ENCODE measurements at regions not wholly inside any gene's neighbourhood (a gene's known extent, or its start where the extent isn't known, plus 50 kb on each side); places are given as distances from the start of the nearest gene placed in this dataset.

DNA sequence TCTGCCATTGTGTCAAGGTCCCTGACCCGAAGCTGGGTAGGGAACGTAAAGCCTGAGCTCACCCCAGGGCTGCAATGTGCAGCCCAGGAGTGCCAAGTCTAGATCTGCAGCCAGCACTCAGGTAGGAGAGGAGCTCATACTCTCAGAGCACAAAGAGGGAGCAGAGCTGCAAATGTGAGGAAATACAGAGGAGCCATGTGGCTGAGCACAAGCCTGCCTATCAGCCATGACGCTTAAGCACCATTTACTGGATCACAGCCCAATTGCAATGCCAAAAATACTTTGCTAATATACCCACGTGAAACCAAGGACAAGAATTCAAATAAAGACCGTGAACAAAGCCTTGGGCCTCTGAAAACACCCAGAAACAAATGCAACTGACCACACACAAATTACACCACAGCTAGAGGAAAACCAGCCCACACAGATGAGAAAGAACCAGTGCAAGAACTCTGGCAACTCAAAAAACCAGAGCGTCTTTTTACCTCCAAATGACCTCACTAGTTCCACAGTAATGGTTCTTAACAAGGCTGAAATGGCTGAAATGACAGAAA, 69.0 kb upstream of the HPF1 start:
- TF ChIP-seq, protein P1, sequence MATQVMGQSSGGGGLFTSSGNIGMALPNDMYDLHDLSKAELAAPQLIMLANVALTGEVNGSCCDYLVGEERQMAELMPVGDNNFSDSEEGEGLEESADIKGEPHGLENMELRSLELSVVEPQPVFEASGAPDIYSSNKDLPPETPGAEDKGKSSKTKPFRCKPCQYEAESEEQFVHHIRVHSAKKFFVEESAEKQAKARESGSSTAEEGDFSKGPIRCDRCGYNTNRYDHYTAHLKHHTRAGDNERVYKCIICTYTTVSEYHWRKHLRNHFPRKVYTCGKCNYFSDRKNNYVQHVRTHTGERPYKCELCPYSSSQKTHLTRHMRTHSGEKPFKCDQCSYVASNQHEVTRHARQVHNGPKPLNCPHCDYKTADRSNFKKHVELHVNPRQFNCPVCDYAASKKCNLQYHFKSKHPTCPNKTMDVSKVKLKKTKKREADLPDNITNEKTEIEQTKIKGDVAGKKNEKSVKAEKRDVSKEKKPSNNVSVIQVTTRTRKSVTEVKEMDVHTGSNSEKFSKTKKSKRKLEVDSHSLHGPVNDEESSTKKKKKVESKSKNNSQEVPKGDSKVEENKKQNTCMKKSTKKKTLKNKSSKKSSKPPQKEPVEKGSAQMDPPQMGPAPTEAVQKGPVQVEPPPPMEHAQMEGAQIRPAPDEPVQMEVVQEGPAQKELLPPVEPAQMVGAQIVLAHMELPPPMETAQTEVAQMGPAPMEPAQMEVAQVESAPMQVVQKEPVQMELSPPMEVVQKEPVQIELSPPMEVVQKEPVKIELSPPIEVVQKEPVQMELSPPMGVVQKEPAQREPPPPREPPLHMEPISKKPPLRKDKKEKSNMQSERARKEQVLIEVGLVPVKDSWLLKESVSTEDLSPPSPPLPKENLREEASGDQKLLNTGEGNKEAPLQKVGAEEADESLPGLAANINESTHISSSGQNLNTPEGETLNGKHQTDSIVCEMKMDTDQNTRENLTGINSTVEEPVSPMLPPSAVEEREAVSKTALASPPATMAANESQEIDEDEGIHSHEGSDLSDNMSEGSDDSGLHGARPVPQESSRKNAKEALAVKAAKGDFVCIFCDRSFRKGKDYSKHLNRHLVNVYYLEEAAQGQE (IDR thresholded peaks at IDR 0.05; ENCODE audit: insufficient read depth in 1 of 2, low read depth in 2 of 2, low read length in 1 of 2) = no peak
- TF ChIP-seq, protein P2, sequence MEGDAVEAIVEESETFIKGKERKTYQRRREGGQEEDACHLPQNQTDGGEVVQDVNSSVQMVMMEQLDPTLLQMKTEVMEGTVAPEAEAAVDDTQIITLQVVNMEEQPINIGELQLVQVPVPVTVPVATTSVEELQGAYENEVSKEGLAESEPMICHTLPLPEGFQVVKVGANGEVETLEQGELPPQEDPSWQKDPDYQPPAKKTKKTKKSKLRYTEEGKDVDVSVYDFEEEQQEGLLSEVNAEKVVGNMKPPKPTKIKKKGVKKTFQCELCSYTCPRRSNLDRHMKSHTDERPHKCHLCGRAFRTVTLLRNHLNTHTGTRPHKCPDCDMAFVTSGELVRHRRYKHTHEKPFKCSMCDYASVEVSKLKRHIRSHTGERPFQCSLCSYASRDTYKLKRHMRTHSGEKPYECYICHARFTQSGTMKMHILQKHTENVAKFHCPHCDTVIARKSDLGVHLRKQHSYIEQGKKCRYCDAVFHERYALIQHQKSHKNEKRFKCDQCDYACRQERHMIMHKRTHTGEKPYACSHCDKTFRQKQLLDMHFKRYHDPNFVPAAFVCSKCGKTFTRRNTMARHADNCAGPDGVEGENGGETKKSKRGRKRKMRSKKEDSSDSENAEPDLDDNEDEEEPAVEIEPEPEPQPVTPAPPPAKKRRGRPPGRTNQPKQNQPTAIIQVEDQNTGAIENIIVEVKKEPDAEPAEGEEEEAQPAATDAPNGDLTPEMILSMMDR (IDR thresholded peaks at IDR 0.05) = no peak
- TF ChIP-seq SIN3A (IDR thresholded peaks at IDR 0.05; ENCODE audit: borderline replicate concordance, insufficient read depth, low read depth, low read length) = no peak
- TF ChIP-seq POLR2AphosphoS5 (IDR thresholded peaks at IDR 0.05; ENCODE audit: low read depth, low read length) = no peak

All from Panc1 (cell line).